Esophagus muscularis mucosa (tissue), 4 donors: ENCODE measurements at regions not wholly inside any gene's neighbourhood (a gene's known extent, or its start where the extent isn't known, plus 50 kb on each side); places are given as distances from the start of the nearest gene placed in this dataset.

ENCODE experiments used
- DNase-seq: peaks from one replicate; pipeline ENCODE4 v3.0.0-alpha.2; 2017; ENCODE audit errors: extremely low spot score
- H3K27ac ChIP-seq, 4 donors: fragments of 200-600 bp; sonication (generic); replicated peaks in 1 of 4; 1 replicate in 3 of 4; 2 replicates in 1 of 4; pipeline ENCODE4 v1.5.1; 2016 to 2019; ENCODE audit warnings: mild to moderate bottlenecking in 1 of 4
- H3K27me3 ChIP-seq, 4 donors: fragments of 200-600 bp; sonication (generic); one replicate each; pipeline versions ENCODE4 v1.5.1 to v1.6.0; 2016 to 2019
- H3K36me3 ChIP-seq, 4 donors: fragments of 200-600 bp; sonication (generic); one replicate each; pipeline ENCODE4 v1.5.1; 2016 to 2019
- H3K4me1 ChIP-seq, 4 donors: fragments of 200-600 bp; sonication (generic); one replicate each; pipeline ENCODE4 v1.5.1; 2016 to 2019
- H3K4me3 ChIP-seq, 4 donors: fragments of 200-600 bp; sonication (generic); 1 replicate in 2 of 4; 2 replicates in 2 of 4; pipeline ENCODE4 v1.5.1; 2016 to 2019; ENCODE audit warnings: mild to moderate bottlenecking in 4 of 4, moderate library complexity in 1 of 4
- H3K9me3 ChIP-seq, 4 donors: fragments of 200-600 bp; sonication (generic); 1 replicate in 3 of 4; 2 replicates in 1 of 4; pipeline ENCODE4 v1.5.1; 2016 to 2019
- EP300 ChIP-seq: sonication (generic); formaldehyde crosslinking; IDR thresholded peaks from one replicate; pipeline ENCODE4 v1.6.1; 2017; ENCODE audit warnings: antibody characterized with exemption
- POLR2A ChIP-seq: fragments of 450-650 bp; IDR thresholded peaks from one replicate; pipeline ENCODE4 v1.6.1; 2017; ENCODE audit warnings: antibody characterized with exemption, moderate library complexity, mild to moderate bottlenecking, low read depth
- POLR2AphosphoS5 ChIP-seq, 2 donors: sonication (generic); formaldehyde crosslinking; IDR thresholded peaks; one replicate each; pipeline ENCODE4 v1.6.1; 2017; ENCODE audit warnings: antibody characterized with exemption in 2 of 2
- WGBS: methylation state at CpG from one replicate; pipeline ENCODE4 v1.1.5; 2018; 5-methylcytosine and 5-hydroxymethylcytosine counted together
- intact Hi-C: fragments of 100-400 bp; cut with DNase I; formaldehyde crosslinking; loops from one replicate; pipeline ENCODE4 v1.15.1; 2023
- TF ChIP-seq, protein P1 (sequence below), 3 experiments: fragments of 200-600 bp in 2 of 3; fragments of 450-650 bp in 1 of 3; sonication (generic) in 2 of 3; IDR thresholded peaks; one replicate each; pipeline ENCODE4 v1.5.1; 2017 to 2019; ENCODE audit warnings: antibody characterized with exemption in 3 of 3, mild to moderate bottlenecking in 2 of 3, moderate library complexity in 1 of 3

DNA sequence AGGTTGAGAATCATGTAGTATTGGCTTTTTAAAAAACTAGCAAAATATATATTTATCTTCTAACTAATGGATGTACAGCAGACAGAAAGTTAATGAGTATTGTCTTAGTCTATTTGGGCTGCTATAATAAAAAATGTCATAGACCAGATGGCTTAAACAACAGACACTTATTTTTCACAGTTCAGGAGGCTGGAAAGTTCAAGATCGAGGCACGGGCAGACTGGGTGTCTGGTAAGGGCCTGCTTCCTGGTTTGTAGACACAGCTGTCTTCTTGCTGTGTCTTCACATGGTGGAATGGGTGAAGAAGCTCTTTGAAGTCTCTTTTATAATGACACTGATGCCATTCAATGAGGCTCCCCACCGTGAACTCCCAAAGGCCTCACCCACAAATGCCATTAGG, 70.1 kb upstream of the KRR1 start:
- intact Hi-C loops: no loop called here
- Histone ChIP-seq H3K27me3 (no peaks in the 10 kb centered on the region), H3K36me3 (no peaks in the 10 kb centered on the region), H3K9me3 (no peaks in the 10 kb centered on the region), H3K4me1 (no peaks in the 10 kb centered on the region), H3K4me3 (no peak overlapping the region), H3K27ac (no peak overlapping the region)
- no peak for TF ChIP-seq EP300
- no peak for TF ChIP-seq POLR2AphosphoS5 (IDR thresholded peaks at IDR 0.05)
- no peak for TF ChIP-seq POLR2A
- TF ChIP-seq, protein P1, sequence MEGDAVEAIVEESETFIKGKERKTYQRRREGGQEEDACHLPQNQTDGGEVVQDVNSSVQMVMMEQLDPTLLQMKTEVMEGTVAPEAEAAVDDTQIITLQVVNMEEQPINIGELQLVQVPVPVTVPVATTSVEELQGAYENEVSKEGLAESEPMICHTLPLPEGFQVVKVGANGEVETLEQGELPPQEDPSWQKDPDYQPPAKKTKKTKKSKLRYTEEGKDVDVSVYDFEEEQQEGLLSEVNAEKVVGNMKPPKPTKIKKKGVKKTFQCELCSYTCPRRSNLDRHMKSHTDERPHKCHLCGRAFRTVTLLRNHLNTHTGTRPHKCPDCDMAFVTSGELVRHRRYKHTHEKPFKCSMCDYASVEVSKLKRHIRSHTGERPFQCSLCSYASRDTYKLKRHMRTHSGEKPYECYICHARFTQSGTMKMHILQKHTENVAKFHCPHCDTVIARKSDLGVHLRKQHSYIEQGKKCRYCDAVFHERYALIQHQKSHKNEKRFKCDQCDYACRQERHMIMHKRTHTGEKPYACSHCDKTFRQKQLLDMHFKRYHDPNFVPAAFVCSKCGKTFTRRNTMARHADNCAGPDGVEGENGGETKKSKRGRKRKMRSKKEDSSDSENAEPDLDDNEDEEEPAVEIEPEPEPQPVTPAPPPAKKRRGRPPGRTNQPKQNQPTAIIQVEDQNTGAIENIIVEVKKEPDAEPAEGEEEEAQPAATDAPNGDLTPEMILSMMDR (IDR thresholded peaks at IDR 0.05): no peak
- 66% methylated on average over 3 of the region's 3 CpGs for WGBS
- no peak for DNase-seq

DNA sequence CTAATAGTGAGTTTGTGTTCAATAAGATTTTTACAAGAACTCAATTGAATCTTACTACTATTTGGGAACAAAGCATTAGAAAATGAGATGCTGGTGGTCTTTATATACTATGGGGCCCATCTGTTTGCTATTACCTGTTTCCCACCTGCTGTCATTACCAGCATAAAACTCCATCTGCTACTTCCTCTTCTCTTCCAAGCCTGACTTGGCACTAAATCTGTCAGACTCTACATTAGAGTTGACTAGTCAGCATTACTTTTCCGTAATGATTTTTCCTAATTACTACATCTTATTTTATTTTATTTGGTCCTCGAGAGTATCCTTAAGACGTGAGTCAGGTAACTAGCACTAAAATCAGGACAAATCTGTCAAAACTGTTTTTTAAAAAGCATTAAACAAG, 68.1 kb upstream of the KRR1 start:
- WGBS: 86% methylated on average over 3 of the region's 3 CpGs
- no peak for DNase-seq
- intact Hi-C loops: no loop called here
- TF ChIP-seq EP300 (no peak), POLR2A (no peak), POLR2AphosphoS5 (IDR thresholded peaks at IDR 0.05) (no peak)
- TF ChIP-seq, protein P1 (IDR thresholded peaks at IDR 0.05): no peak
- H3K27ac ChIP-seq: no peak overlapping the region
- no peak overlapping the region for H3K4me3 ChIP-seq
- H3K9me3 ChIP-seq: no peaks in the 10 kb centered on the region
- H3K36me3 ChIP-seq: no peaks in the 10 kb centered on the region
- no peaks in the 10 kb centered on the region for H3K27me3 ChIP-seq
- H3K4me1 ChIP-seq: no peaks in the 10 kb centered on the region

DNA sequence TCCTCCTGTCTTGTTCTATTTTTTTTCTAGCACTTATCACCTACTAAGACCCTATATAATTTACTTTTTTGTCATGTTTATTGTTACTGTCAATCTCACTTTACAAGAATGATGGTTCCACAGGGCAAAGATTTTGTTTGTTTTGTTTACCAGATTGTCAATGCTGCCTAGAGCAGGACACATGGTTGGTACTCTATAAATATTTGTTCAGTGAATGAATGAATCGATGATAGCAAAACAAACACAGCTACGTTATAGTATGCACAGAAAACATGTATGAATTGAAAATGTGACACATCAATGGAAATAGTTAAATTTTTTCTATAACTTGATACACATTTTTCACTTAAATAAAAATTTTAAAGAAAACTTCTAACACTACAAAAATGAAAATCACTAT, 67.1 kb upstream of the KRR1 start:
- 93% methylated on average over 2 of the region's 2 CpGs for WGBS
- no peak for TF ChIP-seq EP300
- TF ChIP-seq, protein P1 (IDR thresholded peaks at IDR 0.05): no peak
- no peak for TF ChIP-seq POLR2AphosphoS5 (IDR thresholded peaks at IDR 0.05)
- TF ChIP-seq POLR2A: no peak
- no peak overlapping the region for H3K4me3 ChIP-seq
- intact Hi-C loops: no loop called here
- no peaks in the 10 kb centered on the region for H3K36me3 ChIP-seq
- H3K27ac ChIP-seq: no peak overlapping the region
- H3K9me3 ChIP-seq: no peaks in the 10 kb centered on the region
- DNase-seq: no peak
- H3K27me3 ChIP-seq: no peaks in the 10 kb centered on the region
- no peaks in the 10 kb centered on the region for H3K4me1 ChIP-seq

DNA sequence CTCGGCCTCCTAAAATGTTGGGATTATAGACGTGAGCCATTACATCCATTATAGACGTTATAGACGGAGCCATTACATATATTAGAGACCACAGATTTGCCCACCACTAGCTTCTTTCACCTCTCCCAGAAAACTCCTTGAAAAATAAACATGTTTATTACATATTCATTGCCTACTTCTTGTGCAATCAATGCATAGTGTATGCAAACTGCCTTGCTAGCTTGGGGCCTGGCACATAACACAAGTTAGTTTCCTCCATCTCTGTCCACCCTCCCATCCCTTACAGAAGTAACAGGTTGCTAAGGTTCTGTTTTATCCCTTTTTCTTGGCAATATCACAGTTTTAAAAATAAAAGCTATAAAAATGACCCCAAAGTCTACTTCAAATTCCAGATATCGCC, 66.4 kb upstream of the KRR1 start:
- TF ChIP-seq EP300 (no peak), POLR2A (no peak), POLR2AphosphoS5 (IDR thresholded peaks at IDR 0.05) (no peak)
- TF ChIP-seq, protein P1 (IDR thresholded peaks at IDR 0.05): no peak
- Histone ChIP-seq H3K4me1 (no peaks in the 10 kb centered on the region), H3K9me3 (no peaks in the 10 kb centered on the region), H3K27ac (no peak overlapping the region), H3K4me3 (no peak overlapping the region), H3K36me3 (no peaks in the 10 kb centered on the region), H3K27me3 (no peaks in the 10 kb centered on the region)
- 96% methylated on average over 5 of the region's 5 CpGs for WGBS
- DNase-seq: no peak
- intact Hi-C loops: no loop called here

DNA sequence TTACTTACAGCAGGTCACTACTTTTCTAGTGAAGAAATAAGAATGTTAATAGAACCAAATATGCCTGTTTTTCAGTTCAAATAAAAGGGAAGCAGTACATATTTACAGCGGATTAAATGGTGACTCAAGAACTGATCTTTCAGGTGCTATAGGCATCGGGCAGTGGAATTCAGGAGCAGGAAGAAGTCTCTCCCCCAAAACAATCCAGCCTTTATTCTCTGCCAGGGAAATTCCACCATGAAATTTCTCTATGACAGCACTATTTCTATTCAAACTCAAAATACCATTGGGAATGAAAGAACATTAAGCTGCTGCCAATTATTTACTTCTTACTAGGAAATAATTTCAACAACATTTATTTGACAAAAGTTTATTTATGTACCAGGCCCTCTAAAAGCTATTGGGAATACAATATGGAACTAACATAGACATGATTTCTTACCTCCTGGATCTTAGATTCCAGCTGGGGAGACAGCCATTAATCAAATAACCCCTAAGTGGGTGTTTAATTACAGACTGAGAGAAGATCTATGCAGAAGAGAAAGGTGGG, 60.3 kb upstream of the KRR1 start:
- Histone ChIP-seq H3K27ac (no peak overlapping the region), H3K27me3 (no peaks in the 10 kb centered on the region), H3K4me3 (no peak overlapping the region), H3K4me1 (no peaks in the 10 kb centered on the region), H3K9me3 (no peaks in the 10 kb centered on the region), H3K36me3 (no peaks in the 10 kb centered on the region)
- DNase-seq: no peak
- intact Hi-C loops: no loop called here
- 46% methylated on average over 2 of the region's 2 CpGs for WGBS
- TF ChIP-seq POLR2A: no peak
- no peak for TF ChIP-seq POLR2AphosphoS5 (IDR thresholded peaks at IDR 0.05)
- TF ChIP-seq, protein P1 (IDR thresholded peaks at IDR 0.05): no peak
- TF ChIP-seq EP300: no peak
